Stimulated activated CD8-positive, alpha-beta memory T cell treated with anti-CD3 and anti-CD28 coated beads, Interleukin-4, amount 100 ng/mL, for 24 hours (primary cell): ENCODE measurements at regions not wholly inside any gene's neighbourhood (a gene's known extent, or its start where the extent isn't known, plus 50 kb on each side); places are given as distances from the start of the nearest gene placed in this dataset.
"Not testable (repeated sequence)": the region's sequence is repeated elsewhere in the genome, so short reads cannot be mapped to it uniquely, and the experiment has no call there.

Experiments used
- DNase-seq: peaks from one replicate; pipeline ENCODE4 v3.0.0-alpha.2; 2020; ENCODE audit warnings: low read depth

GRCh38 chr6:26175033-26175427 is 87.8 kb downstream of the HFE start:
- DNase-seq = no peak

GRCh38 chr6:26175428-26176181 is 88.4 kb downstream of the HFE start:
- DNase-seq = no peak

- DNase-seq = no peak
These were observed 92.4 kb downstream of the HFE start for GRCh38 chr6:26179675-26180074.

- no peak for DNase-seq
These were observed 93.1 kb downstream of the HFE start for GRCh38 chr6:26180346-26180745.

GRCh38 chr6:26183237-26183580 is 96.0 kb downstream of the HFE start:
- DNase-seq = no peak

- DNase-seq = peak; percentile 51
These were observed 96.5 kb downstream of the HFE start for GRCh38 chr6:26183581-26184366.

- no peak for DNase-seq
These were observed 97.2 kb downstream of the HFE start for GRCh38 chr6:26184367-26184891.

- no peak for DNase-seq
These were observed 97.8 kb downstream of the HFE start for GRCh38 chr6:26185004-26185403.

- no peak for DNase-seq
These were observed 98.6 kb downstream of the HFE start for GRCh38 chr6:26185802-26186201.

- DNase-seq = no peak
These were observed 99.4 kb downstream of the HFE start for GRCh38 chr6:26186652-26187051.

GRCh38 chr6:26187292-26187691 is 100.1 kb downstream of the HFE start:
- DNase-seq = no peak

- DNase-seq = no peak
These were observed 100.9 kb downstream of the HFE start for GRCh38 chr6:26187981-26188635.

- DNase-seq = not testable (repeated sequence)
These were observed 104.3 kb downstream of the HFE start for GRCh38 chr6:26191512-26191911.

GRCh38 chr6:26193467-26194328 is 106.5 kb downstream of the HFE start:
- no peak for DNase-seq

- DNase-seq = no peak
These were observed 107.1 kb downstream of the HFE start for GRCh38 chr6:26194329-26194701.

GRCh38 chr6:26194816-26195375 is 107.7 kb downstream of the HFE start:
- DNase-seq = no peak

- DNase-seq = peak; percentile 70
These were observed 108.2 kb downstream of the HFE start for GRCh38 chr6:26195376-26195923.

- DNase-seq = no peak
These were observed 109.0 kb downstream of the HFE start for GRCh38 chr6:26195924-26196845.

GRCh38 chr6:26196846-26197635 is 109.8 kb downstream of the HFE start:
- DNase-seq = peak; percentile 61

GRCh38 chr6:26197636-26197932 is 110.4 kb downstream of the HFE start:
- no peak for DNase-seq
